Caco-2 (cell line): ENCODE measurements at regions not wholly inside any gene's neighbourhood (a gene's known extent, or its start where the extent isn't known, plus 50 kb on each side); places are given as distances from the start of the nearest gene placed in this dataset.
A peak's percentile ranks its signal among the peaks of the same experiment; 100 is the strongest.

Source experiments
- BruUV-seq: library from RNA; stranded (reverse); fragments of 400-500 nt; replicated peaks from 2 replicates; lab custom pipeline; 2021; lab: Mats Ljungman, UMichigan
- CTCF ChIA-PET: fragments of 300-600 bp; sonication (Branson Sonifier 250); formaldehyde crosslinking; loops from one replicate; lab custom pipeline; 2022; ENCODE audit warnings: antibody characterized with exemption; lab: Charles Lee
- POLR2A ChIA-PET: fragments of 300-600 bp; sonication (Branson Sonifier 250); formaldehyde crosslinking; loops from one replicate; lab custom pipeline; 2022; ENCODE audit warnings: antibody characterized with exemption; lab: Charles Lee
- DNase-seq, 2 experiments: peaks; one replicate each; pipeline versions ENCODE4 v3.0.0 to v3.0.0-alpha.2; 2020 to 2022
- H3K27me3 ChIP-seq: replicated peaks from 2 replicates; pipeline ENCODE4 v1.6.0; 2011; ENCODE audit warnings: low read length; ENCODE audit not compliant: control insufficient read depth, insufficient read depth
- H3K36me3 ChIP-seq: 2 replicates; pipeline ENCODE4 v1.5.1; 2011; ENCODE audit warnings: low read length; ENCODE audit not compliant: control insufficient read depth, insufficient read depth
- H3K4me1 ChIP-seq: fragments of 250-450 bp; sonication (Bioruptor Pico); 2 replicates; pipeline ENCODE4 v1.5.1; 2020; ENCODE audit warnings: mild to moderate bottlenecking
- H3K4me3 ChIP-seq: 2 replicates; pipeline ENCODE4 v1.5.1; 2011; ENCODE audit warnings: low read depth, mild to moderate bottlenecking, control low read depth, low read length
- H3K9me3 ChIP-seq: fragments of 250-450 bp; sonication (Bioruptor Pico); 2 replicates; pipeline ENCODE4 v1.5.1; 2020; ENCODE audit warnings: mild to moderate bottlenecking, moderate library complexity
- H3K27ac Mint-ChIP-seq: one replicate; pipeline ENCODE4 v1.8.0; 2022; ENCODE audit warnings: mixed read lengths; ENCODE audit not compliant: unreplicated experiment
- H3K27me3 Mint-ChIP-seq: one replicate; pipeline ENCODE4 v1.8.0; 2022; ENCODE audit warnings: mixed read lengths; ENCODE audit not compliant: insufficient read depth, unreplicated experiment
- H3K36me3 Mint-ChIP-seq: one replicate; pipeline ENCODE4 v1.8.0; 2022; ENCODE audit warnings: mild to moderate bottlenecking, mixed read lengths; ENCODE audit not compliant: insufficient read depth, unreplicated experiment
- H3K4me1 Mint-ChIP-seq: one replicate; pipeline ENCODE4 v1.8.0; 2022; ENCODE audit warnings: low read depth, mixed read lengths; ENCODE audit not compliant: unreplicated experiment
- H3K4me3 Mint-ChIP-seq: one replicate; pipeline ENCODE4 v1.8.0; 2022; ENCODE audit warnings: mild to moderate bottlenecking, moderate library complexity, mixed read lengths; ENCODE audit not compliant: unreplicated experiment
- H3K9me3 Mint-ChIP-seq: one replicate; pipeline ENCODE4 v1.8.0; 2022; ENCODE audit warnings: mixed read lengths; ENCODE audit not compliant: unreplicated experiment
- CTCF ChIP-seq, 2 experiments: fragments of 200-600 bp in 1 of 2; IDR thresholded peaks; 1 replicate in 1 of 2; 2 replicates in 1 of 2; pipeline versions ENCODE4 v1.5.1 to v1.8.0; 2011 to 2022; ENCODE audit warnings: antibody characterized with exemption in 1 of 2, control low read depth in 1 of 2, inconsistent platforms in 1 of 2, low read depth in 1 of 2, low read length in 1 of 2, mild to moderate bottlenecking in 1 of 2, moderate library complexity in 1 of 2; ENCODE audit not compliant: insufficient read depth in 1 of 2, severe bottlenecking in 1 of 2, unreplicated experiment in 1 of 2
- intact Hi-C: fragments of 100-400 bp; cut with micrococcal nuclease; formaldehyde crosslinking; loops from one replicate; pipeline ENCODE4 v1.10.0; 2022; ENCODE audit not compliant: unreplicated experiment

GRCh38 chr6:71375676-71376075, 87.1 kb downstream of the OGFRL1 start:
- H3K36me3 Mint-ChIP-seq = no peaks in the 10 kb centered on the region
- ChIA-PET POLR2A (no interaction called here), CTCF (no interaction called here)
- no peaks in the 10 kb centered on the region for H3K9me3 ChIP-seq
- H3K27ac Mint-ChIP-seq = no peak overlapping the region
- H3K4me3 ChIP-seq = no peak overlapping the region
- H3K4me1 ChIP-seq = no peaks in the 10 kb centered on the region
- DNase-seq = no peak
- no peak overlapping the region for H3K4me3 Mint-ChIP-seq
- no peaks in the 10 kb centered on the region for H3K9me3 Mint-ChIP-seq
- H3K36me3 ChIP-seq = no peaks in the 10 kb centered on the region
- no TSS peak for BruUV-seq
- no peaks in the 10 kb centered on the region for H3K27me3 Mint-ChIP-seq
- intact Hi-C loops = no loop called here
- TF ChIP-seq CTCF (IDR thresholded peaks at IDR 0.05; ENCODE audit: insufficient read depth in 1 of 2, low read depth in 1 of 2, low read length in 1 of 2, severe bottlenecking in 1 of 2, unreplicated experiment in 1 of 2) = no peak
- H3K4me1 Mint-ChIP-seq = no peaks in the 10 kb centered on the region
- H3K27me3 ChIP-seq = no peaks in the 10 kb centered on the region

- Mint-ChIP-seq H3K4me3 (no peak overlapping the region), H3K36me3 (no peaks in the 10 kb centered on the region), H3K4me1 (no peaks in the 10 kb centered on the region), H3K9me3 (no peaks in the 10 kb centered on the region), H3K27me3 (no peaks in the 10 kb centered on the region), H3K27ac (no peak overlapping the region)
- ChIA-PET POLR2A (no interaction called here), CTCF (no interaction called here)
- TF ChIP-seq CTCF (IDR thresholded peaks at IDR 0.05; ENCODE audit: insufficient read depth in 1 of 2, low read depth in 1 of 2, low read length in 1 of 2, severe bottlenecking in 1 of 2, unreplicated experiment in 1 of 2) = no peak
- Histone ChIP-seq H3K4me3 (no peak overlapping the region), H3K36me3 (no peaks in the 10 kb centered on the region), H3K4me1 (no peaks in the 10 kb centered on the region), H3K9me3 (no peaks in the 10 kb centered on the region), H3K27me3 (no peaks in the 10 kb centered on the region)
- no TSS peak for BruUV-seq
- intact Hi-C loops = no loop called here
- DNase-seq = no peak
These were observed 88.2 kb downstream of the OGFRL1 start for GRCh38 chr6:71376830-71377229.

GRCh38 chr6:71383476-71383875, 94.9 kb downstream of the OGFRL1 start:
- Histone ChIP-seq H3K9me3 (no peaks in the 10 kb centered on the region), H3K36me3 (no peaks in the 10 kb centered on the region), H3K27me3 (no peaks in the 10 kb centered on the region), H3K4me1 (peaks cover 13% of the 10 kb centered on the region), H3K4me3 (no peak overlapping the region)
- peak in 1 of 2 experiments; percentile 34 for DNase-seq
- POLR2A ChIA-PET = no interaction called here
- peak in 1 of 2 experiments; percentile 7 for TF ChIP-seq CTCF (IDR thresholded peaks at IDR 0.05; ENCODE audit: insufficient read depth in 1 of 2, low read depth in 1 of 2, low read length in 1 of 2, severe bottlenecking in 1 of 2, unreplicated experiment in 1 of 2)
- no TSS peak for BruUV-seq
- H3K9me3 Mint-ChIP-seq = no peaks in the 10 kb centered on the region
- no peaks in the 10 kb centered on the region for H3K27me3 Mint-ChIP-seq
- no peak overlapping the region for H3K27ac Mint-ChIP-seq
- no peak overlapping the region for H3K4me3 Mint-ChIP-seq
- CTCF ChIA-PET = interaction anchor here (0.7 to 1.0 kb wide), 3 partner anchors 127 to 504 kb away, joined by 3 read pairs; no protein-coding TSS in a partner anchor
- H3K36me3 Mint-ChIP-seq = no peaks in the 10 kb centered on the region
- intact Hi-C loops = no loop called here
- no peaks in the 10 kb centered on the region for H3K4me1 Mint-ChIP-seq
